Umbilical cord (tissue), 1 donor: ENCODE measurements at regions not wholly inside any gene's neighbourhood (a gene's known extent, or its start where the extent isn't known, plus 50 kb on each side); places are given as distances from the start of the nearest gene placed in this dataset.
A peak's percentile ranks its signal among the peaks of the same experiment; 100 is the strongest.
"Not testable (repeated sequence)": the region's sequence is repeated elsewhere in the genome, so short reads cannot be mapped to it uniquely, and the experiment has no call there.

Experiments
- DNase-seq: peaks from one replicate; pipeline ENCODE4 v3.0.0-alpha.2; 2015; ENCODE audit warnings: low spot score

DNA sequence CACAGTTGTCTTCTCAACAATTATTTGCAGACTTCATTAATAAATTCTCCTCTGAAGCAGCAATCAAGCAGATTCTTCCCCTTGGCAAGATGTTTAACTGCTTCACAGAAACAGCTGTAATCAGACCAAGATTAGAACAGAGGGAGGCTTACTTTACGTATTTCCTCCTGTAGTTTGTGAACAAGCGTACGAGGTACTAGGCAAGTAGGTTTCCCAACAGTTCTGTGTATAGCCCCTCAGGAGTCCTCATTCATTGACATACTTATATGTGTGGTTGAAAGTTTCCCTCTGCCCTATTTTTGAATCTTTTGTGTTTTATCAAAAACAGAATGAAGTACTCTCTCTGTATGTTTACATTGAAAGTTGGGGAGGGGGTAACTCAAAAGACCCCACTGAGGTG, 128.0 kb downstream of the SPATA31D1 start:
- DNase-seq = no peak

DNA sequence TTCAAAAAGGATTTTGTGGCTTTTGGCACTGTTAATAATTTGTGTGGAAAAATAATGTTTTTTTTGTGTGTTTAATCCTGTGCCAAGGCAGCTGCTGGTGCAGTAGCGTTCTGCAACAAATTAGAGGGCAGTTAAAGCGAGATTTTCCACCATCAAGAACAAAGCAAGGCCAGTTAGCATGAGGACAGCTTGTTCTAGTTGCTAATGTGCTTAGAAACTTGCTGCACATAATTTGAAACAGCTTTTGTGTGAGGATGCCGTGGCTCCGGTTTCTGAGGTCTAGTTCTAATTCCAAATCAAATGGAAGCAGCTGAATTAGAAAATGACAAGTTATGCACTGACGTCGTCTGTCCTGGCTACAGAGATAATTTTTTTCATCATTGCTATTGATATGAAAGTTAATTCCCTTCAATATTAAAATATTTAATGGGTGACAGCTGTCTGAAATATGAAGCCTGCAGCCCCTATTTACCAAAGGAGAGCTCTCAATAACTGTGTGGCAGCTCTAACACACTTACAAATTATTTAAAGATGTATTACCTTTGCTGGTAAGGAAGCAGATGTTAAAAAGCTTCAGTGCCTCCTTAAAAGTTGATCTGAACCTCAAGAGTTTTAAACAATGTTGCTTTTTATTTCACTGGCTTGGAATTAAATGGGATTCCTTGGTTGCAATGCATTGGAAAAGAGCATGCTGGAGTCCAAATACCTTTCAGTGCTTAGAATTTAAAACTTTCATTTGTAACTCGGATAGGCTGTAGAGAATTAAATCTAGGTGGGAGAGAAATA, 128.6 kb downstream of the SPATA31D1 start:
- DNase-seq = no peak

DNA sequence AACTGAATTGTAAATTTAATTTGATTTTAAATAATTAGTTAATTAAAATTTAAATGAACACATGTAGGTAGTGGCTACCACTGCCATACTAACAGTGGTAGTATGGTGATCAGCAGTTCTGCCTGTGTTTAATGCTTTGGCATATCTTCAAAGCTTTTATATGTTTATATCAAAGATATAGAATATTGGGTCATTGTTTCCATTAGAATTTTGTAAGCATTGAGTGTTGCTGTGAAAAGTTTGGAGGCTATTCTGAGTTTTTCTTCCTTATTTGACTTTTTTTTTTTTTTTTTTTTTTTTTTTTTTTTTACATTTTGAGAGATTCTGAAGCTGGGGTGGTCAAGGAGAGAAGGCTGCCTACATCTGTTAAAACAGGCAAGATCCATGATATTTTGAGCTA, 134.2 kb downstream of the SPATA31D1 start:
- no peak for DNase-seq

DNA sequence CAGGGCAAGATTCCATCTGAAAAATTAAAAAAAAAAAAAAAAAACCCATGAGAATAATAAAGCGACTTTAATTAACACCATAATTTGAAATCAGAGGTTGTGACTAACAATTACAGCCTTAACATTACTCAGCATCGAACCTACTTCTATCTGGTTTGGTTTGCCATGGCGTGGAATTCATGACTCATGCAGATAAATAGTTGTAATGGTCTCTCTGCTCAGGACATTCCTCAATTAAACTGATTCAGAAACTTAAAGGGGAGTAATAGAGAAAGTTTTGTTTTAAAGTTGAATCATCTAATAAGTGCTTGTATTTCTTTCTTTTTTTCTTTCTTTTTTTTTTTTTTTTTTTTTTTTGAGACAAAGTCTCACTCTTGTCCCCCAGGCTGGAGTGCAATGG, 135.5 kb downstream of the SPATA31D1 start:
- no peak for DNase-seq

DNA sequence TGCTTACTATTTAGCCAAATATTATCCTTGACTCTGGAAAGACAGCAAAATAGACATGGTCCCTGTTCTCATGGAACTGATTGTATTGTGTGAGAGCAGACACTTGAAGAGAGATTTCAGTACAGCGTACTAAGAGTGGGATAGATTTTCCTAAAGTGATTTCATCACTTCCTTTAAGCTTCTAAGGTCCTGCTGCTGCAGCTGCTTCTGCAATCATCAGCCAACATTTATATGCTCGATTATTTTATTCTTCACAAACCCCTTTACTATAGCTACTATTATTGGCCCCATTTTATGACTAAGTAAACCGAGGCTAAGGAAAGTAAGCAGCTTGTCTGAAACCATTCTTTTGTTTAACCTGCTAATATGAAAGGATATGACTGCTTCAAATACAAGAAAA, 137.7 kb downstream of the SPATA31D1 start:
- DNase-seq = no peak

DNA sequence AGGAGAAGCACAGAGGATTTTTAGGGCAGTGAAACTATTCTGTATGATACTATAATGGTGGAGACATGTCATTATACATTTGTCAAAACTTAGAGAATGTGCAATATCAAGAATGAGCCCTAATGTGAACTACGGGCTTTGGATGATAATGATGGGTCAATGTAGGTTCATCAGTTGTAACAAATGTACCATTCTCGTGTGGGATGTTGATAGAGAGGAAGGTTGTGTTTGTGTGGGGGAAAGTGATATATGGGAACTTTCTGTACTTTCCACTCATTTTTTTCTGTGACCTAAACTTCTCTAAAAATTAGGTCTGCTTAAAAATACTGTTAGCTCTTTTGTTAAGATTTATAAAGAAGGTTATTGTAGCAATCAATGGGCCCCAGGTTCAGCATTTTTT, 138.9 kb downstream of the SPATA31D1 start:
- DNase-seq = no peak

DNA sequence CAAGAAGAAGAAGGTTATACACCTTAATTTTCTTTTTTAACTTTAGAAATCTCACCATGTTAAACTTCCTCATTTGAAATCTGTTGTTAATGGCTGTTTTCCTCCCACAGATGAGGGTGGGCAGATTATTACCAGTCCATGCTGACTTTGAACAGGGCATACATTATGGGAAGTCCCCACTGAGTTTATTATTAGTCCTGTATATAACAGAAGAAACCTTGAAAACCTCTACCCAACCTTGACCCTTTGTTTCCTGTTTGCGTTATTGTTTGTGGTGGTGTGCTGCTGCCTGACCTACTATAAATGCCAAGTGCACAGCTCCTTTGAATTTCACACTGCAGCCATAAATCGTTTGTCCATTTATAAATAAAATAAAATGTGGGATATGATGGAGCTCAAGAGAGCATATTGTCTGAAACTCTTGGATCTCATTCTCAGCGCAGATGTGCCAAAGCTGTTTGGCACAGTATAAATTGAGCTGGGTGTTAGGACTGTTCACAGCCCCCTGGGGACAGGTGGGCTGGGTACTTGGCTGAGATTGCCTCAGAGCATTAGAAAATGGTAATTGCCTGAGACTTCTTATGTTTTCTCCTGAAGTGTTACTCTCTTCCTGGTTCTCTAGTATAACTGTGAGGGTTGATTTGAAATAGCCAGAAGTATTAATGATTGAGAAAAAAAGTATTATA, 139.6 kb downstream of the SPATA31D1 start:
- DNase-seq = no peak

DNA sequence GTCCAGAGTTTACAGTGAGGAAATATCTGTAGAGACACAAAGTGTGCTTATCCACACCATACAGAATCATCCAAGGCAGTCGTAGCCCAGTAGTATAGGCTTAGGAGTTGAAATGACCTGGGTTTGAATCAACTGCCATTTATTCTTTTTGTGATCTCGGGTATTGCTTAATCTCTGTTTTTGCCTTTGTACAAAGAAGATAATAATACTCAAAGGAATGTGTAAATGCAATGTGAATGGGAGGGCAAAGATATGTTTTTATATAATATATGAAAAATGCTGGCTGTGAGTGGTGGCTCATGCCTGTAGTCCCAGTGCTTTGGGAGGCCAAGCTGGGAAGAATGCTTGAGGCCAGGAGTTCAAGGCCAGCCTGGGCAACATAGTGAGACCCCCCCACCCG, 141.1 kb downstream of the SPATA31D1 start:
- no peak for DNase-seq

DNA sequence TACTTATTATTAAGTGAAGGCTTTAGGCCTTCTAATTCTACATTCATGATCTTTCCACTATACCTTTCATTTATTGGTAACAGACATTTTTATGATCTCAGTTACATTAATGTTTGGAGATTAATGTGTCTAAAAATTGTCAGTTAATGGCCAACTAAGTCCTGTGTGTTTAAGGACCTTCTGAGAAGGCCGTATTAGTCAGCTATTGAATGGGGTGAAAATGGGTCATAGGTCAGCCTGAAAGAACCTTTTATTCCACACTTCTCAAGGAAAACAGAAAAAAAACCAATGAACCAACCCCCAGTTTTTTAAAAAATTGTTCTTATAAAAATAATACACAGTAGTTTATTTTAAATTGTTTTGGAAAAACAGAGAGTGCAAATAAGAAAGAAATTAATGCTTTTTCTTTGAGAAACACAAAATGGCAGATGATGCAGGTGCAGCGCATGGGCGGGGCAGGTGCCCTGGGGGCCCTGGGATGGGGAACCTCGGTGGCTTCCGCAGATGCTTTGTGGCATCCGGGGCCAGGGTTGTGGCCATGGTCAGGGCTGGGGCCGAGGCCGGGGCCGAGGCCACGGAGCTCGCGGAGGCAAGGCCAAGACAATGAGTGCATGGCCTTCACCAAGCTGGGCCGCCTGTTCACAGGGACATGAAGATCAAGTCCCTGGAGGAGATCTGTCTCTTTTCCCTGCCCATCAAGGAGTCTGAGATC, 141.9 kb downstream of the SPATA31D1 start:
- DNase-seq = no peak

DNA sequence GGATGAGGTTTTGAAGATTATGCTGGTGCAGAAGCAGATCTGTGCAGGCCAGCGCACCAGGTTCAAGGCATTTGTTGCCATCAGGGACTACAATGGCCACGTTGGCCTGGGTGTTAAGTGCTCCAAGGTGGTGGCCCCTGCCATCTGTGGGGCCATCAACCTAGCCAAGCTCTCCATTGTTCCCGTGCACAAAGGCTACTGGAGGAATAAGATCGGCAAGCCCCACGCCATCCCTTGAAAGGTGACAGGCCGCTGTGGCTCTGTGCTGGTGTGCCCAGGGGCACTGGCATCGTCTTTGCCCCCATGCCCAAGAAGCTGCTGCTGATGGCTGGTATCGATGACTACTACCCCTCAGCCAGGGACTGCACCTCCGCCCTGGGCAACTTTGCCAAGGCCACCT, 142.5 kb downstream of the SPATA31D1 start:
- DNase-seq = no peak

DNA sequence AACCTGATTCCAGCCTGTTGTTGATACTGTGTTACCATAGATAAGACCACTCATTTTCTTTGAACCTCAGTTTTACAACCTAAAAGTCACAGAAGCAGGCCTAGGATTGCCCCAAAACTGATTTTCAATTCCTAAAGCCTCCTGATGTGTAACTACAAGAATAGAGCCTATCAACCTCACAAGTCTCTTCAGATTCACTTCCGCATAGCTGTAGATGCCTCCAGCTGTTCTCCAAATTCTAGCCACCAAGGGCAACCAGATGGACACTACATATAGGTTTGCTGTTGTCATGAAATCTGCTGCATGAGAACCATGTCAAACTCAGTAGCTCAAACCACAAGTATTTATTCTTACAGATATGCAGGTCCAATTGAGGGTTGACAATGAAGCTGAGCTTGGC, 143.5 kb downstream of the SPATA31D1 start:
- DNase-seq = no peak

DNA sequence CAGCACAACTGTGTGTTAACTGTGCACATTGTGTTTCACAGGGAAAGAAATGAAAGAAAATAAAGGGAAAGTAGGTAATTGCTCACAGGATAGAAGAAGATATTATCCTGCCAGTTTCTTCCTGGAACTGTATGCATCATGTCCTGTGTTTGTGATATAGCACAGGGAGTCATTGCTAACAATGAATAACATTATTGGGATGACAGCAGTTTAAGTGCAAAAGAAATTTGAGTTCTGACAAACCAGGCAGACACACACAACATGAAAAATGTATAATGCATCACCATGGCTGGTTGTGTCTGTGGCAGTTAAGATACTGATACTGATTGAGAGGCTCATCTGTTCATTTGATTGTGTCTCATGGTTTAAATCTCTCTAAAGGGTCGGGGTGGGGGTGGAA, 145.4 kb downstream of the SPATA31D1 start:
- DNase-seq = no peak

DNA sequence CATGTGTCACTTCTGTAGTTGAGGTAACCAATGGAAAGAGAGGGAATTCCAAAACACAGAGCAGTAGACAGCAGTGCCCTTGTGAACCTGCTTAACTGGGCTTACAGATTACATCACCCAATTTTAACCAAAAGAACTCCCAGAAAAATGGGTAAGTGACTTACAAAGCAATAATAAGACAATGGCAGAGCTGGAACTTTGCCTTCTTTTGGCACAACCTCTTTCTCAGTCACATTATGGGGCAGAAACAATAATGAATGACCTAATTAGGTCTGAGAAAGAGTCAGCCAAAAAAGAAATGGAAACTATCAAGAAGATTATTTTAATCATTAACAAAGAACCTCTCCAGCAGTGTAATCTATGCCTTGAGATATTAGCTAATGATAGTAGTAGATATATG, 146.5 kb downstream of the SPATA31D1 start:
- no peak for DNase-seq

DNA sequence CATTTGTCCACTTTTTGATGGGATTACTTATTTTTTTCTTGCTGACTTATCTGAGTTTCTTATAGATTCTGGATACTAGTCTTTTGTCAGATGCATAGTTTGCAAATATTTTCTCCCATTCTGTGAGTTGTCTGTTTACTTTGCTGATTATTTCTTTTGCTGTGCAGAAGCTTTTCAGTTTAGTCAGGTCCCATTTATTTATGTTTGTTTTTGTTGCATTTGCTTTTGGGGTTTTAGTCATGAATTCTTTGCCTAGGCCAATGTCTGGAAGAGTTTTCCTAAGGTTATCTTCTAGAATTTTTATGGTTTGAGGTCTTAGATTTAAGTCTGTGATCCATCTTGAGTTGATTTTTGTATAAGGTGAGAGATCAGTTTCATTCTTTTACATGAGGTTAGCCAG, 149.5 kb downstream of the SPATA31D1 start:
- not testable (repeated sequence) for DNase-seq

DNA sequence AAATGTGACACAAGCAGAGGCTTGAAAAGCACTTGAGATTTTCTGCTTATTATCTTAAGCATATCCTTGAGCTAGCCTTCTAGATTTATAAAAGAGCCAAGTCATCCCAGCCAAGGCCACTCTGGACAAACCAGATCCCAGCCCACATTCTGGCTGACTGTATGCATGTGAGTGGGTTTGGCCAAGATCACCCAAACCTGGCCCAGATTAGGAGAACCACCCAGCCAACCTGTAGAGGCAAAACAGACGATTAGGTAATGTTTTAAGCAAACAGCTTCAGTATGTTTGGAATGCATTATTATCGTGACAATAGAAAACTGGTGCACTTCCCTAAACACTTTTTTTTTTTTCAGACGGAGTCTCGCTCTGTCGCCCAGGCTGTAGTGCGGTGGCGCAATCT, 151.9 kb downstream of the SPATA31D1 start:
- DNase-seq = no peak

DNA sequence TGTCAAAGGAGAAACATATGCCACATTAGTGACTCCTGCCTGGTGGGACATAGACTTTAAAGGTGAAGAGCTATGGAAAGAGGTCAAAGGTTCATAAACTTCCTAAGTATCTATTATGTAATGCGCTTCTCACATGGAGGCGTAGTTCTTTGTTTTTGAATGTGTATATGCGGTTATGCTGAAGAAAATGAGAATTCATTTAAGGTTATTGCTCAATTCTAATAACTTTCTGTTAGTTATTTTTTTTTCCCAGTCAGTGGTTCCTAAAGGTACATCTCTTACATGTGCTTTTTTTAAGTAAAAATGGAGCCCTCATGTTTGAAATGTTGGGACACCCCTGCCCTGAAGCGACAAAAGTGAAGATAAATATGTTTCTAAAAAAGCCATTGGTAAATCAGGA, 156.2 kb downstream of the SPATA31D1 start:
- DNase-seq = no peak

DNA sequence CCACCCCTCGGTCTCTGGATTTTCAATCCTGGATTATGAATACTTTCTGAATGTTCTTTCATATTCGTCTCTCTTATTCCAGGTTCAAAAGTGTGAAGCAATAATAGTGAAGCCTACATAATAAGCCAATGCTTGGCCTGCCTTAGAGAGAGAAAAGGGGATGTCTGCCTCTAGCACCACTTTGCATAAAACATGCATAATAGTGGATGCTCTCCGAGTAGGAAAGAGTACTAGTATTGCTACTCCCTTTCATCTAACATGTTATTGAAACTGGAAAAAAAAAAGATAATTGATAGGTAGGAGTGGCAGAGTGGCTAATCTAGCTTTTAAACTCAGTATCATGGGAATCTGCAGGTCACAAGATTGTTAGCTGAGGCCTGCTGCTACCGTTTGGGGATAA, 158.1 kb downstream of the SPATA31D1 start:
- DNase-seq = no peak

DNA sequence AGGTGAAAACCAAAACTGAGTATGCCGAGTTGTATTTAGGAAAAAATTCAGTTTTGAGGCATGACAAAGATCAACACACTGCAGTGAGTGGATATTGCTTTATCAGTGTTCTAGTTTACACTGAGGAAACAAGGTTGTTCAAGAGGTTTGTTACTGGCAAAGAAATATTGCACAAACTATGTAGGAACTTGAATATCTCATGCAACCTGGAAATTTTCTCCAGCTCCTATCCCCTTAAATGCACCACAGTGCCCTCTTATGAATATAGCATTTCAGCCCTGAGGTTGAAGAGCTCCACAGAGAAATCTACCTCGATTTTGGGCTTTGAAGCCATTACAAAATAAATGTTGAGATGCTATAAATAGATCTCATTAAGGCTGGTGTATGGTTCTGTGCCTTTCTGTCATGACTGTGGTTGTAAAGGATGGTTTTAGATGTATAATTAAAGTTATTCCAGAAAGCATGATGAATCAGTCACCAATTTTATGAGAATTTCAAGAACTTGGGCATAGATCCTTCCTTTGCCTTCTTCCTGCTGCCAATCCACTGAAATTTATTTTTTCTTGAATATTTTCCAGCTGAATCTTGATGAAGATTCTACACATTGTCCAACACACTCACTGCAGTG, 159.3 kb downstream of the SPATA31D1 start:
- DNase-seq = no peak

DNA sequence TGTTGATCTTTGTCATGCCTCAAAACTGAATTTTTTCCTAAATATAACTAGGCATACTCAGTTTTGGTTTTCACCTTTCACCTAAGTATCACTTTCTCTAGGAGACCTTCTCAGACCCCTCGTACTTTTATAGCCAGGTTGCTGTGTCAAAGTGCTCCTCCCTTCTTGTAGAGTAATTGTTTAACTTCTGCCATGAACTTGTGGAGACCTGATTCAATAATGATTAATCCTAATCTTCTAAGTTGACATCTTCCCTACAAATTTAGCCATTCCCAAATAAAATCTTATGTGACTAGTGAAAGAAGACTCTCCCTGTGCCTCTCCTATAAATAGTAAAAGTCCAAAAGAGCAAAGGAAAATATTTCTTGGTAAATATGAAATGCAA, 159.8 kb downstream of the SPATA31D1 start:
- no peak for DNase-seq

DNA sequence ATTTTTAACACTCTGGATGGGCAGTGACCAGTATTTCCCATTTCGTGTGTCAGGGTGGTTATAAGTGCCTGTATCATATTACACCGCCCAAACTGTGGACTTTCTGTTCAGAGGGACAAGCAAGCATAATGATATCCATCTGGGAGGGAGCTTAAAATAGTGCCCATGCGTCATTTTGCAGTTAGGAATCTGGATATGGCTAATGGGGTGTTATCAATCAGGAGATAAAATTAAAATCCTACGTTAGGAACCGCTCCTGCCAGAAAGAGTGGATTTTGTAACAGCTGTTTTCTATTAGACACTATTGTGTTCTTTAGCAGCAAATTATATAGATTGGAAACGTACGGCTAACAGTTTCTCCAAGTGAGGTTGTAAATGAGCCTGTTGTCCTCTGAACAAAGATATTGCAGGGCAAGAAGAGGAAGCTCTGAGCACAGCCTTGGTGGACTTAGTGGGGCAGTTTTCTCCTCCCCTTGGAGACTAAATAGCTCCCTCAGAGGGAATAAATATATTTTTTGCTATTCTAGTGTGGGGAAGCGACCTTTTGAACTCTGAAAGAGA, 160.4 kb downstream of the SPATA31D1 start:
- peak; percentile 78 for DNase-seq

DNA sequence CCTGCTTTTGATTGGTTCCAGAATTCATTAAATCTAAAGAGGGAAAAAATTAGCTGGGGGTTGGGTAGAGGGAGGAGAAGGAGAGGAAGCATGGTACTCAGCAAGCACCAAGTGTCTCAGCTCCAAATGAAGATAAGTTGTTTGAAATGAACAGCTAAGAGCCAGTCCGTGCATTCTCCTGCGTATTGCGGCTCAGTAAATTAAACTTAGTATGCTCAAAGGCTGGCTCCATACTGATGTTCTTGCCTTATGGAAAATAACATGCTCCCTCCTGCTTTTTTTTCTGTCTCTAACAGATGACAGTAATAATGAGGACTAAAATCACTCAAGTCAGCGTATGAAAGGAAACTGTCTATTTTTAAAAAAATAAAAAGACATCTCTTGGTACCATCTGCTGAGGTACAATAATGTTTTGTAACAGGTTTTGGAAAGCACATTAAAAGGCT, 161.0 kb downstream of the SPATA31D1 start:
- peak; percentile 65 for DNase-seq

DNA sequence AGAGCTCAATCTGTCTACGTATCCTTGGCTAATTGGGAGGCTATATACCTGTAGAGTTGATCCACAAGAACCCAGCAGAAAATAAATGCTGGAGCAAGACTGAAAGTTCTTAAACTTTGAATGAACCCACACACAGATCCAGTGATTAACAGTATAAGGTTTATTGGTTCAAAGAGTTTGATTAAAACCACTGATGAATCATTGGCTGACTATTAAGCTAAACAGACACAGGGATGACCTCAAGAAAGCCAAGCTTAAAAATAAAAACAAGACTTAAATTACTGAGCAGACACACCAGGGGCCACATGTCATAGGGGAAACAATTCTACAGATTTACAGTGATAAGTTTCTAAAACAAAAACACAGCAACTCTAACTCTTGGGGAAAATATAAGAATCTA, 163.6 kb downstream of the SPATA31D1 start:
- no peak for DNase-seq
